NB4 (cell line): ENCODE measurements at regions not wholly inside any gene's neighbourhood (a gene's known extent, or its start where the extent isn't known, plus 50 kb on each side); places are given as distances from the start of the nearest gene placed in this dataset.
A peak's percentile ranks its signal among the peaks of the same experiment; 100 is the strongest.

Experiments used
- DNase-seq: peaks from one replicate; pipeline ENCODE4 v3.0.0; 2010; ENCODE audit warnings: low read depth
- H3K4me3 ChIP-seq: one replicate; pipeline ENCODE4 v1.5.1; 2011; ENCODE audit warnings: mild to moderate bottlenecking, low read depth, low read length, moderate library complexity
- MYC ChIP-seq: IDR thresholded peaks from 2 replicates; pipeline ENCODE4 v1.6.1; 2011; ENCODE audit warnings: low read depth, low read length
- POLR2A ChIP-seq: IDR thresholded peaks from 2 replicates; pipeline ENCODE4 v1.6.1; 2011; ENCODE audit warnings: mild to moderate bottlenecking; ENCODE audit not compliant: insufficient read length; ENCODE audit errors: extremely low read depth
- TF ChIP-seq, protein P1 (sequence below): IDR thresholded peaks from 2 replicates; pipeline ENCODE4 v1.6.1; 2011; ENCODE audit warnings: low read depth, low read length
- TF ChIP-seq, protein P2 (sequence below): IDR thresholded peaks from one replicate; pipeline ENCODE4 v1.5.1; 2012; ENCODE audit warnings: low read depth, low read length

DNA sequence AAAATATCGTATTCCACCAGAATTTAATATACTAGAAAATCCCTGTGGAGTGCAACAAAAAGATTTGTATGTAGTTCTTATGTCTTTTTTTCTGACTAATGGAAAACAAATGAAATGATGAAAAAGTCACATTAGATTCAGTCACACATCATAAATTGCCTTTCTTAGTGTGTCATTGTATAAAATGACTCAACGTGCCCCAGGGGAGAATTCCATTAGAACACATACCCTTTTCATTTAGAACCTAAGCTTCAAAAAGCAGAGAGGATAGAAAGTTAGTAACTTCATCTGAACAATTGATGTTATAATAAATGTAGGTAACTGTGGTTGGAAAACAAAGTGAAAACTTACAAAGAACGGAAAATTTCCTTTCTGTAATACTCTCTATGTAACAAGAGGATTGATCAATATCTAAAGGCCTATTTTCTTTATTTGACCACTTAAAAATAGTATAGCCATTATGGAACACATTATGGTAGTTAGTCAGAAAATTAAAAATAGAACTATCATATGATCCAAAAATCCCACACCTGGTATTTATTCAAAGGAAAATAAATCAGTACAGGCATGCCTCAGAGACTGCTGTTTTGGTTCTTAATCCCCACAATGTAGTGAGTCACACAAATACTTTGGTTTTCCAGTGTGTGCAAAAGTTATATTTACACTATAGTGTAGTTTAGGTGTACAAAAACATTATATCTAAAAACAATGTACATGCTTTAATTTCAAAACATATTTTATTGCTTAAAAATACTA is 1016.1 kb downstream of the KCNT2 start:
- H3K4me3 ChIP-seq: no peak overlapping the region
- DNase-seq: no peak
- TF ChIP-seq, protein P1, sequence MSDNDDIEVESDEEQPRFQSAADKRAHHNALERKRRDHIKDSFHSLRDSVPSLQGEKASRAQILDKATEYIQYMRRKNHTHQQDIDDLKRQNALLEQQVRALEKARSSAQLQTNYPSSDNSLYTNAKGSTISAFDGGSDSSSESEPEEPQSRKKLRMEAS: no peak
- TF ChIP-seq, protein P2, sequence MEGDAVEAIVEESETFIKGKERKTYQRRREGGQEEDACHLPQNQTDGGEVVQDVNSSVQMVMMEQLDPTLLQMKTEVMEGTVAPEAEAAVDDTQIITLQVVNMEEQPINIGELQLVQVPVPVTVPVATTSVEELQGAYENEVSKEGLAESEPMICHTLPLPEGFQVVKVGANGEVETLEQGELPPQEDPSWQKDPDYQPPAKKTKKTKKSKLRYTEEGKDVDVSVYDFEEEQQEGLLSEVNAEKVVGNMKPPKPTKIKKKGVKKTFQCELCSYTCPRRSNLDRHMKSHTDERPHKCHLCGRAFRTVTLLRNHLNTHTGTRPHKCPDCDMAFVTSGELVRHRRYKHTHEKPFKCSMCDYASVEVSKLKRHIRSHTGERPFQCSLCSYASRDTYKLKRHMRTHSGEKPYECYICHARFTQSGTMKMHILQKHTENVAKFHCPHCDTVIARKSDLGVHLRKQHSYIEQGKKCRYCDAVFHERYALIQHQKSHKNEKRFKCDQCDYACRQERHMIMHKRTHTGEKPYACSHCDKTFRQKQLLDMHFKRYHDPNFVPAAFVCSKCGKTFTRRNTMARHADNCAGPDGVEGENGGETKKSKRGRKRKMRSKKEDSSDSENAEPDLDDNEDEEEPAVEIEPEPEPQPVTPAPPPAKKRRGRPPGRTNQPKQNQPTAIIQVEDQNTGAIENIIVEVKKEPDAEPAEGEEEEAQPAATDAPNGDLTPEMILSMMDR: no peak
- TF ChIP-seq MYC: no peak
- no peak for TF ChIP-seq POLR2A

DNA sequence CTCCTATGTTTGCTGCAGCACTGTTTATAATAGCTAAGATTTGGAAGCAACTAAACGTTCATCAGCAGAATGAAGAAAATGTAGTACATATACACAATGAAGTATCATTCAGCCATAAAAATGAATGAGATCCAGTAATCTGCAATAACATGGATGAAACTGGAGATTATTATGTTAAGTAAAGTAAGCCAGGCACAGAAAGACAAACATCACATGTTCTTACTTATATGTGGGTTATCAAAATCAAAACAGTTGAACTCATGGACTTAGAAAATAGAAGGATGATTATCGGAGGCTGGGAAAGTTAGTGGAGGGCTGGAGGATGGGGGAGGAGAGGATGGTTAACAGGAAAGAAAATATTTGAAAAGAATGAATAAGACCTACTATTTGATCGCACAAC is 1017.6 kb downstream of the KCNT2 start:
- no peak for DNase-seq

DNA sequence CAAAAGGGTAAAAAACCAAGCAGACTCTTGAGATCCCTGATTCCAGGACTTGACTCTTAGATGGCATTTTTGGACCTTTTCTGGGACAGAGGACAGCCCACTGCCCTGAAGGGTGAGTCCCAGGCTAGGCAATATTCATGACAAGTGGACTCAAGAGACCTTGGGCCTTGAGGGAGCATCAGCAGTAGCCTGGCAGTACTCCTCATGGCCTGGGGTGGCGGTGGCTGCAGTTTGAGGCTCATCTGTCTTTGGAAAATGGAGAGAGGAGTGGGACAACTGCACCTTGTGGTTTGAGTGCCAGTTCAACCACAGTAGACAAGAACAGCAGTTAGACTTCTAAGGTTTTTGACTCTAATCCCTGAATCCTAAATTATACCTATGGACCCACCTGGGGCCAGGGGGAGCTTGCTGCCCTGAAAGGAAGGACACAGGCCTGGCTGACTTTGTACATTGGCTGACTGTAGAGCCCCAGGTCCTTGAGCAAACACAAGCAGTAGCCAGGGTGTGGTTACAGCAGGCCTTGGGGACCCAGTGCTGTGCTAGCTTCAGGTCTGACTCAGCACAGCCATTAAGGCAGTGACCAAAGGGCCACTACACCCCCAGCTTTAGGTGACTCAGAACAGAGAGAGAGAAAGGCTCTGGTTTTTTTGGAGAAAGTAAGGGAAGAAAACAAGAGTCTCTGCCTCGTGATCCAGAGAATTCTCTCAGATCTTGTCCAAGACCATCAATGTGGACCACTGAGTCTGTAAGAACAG is 1023.2 kb downstream of the KCNT2 start:
- H3K4me3 ChIP-seq: no peak overlapping the region
- TF ChIP-seq MYC: no peak
- TF ChIP-seq, protein P1: no peak
- no peak for TF ChIP-seq POLR2A
- TF ChIP-seq, protein P2: no peak
- DNase-seq: no peak

More for the DNA sequence above, 1017.6 kb downstream of the KCNT2 start:
- no peak for TF ChIP-seq POLR2A
- TF ChIP-seq MYC: no peak
- TF ChIP-seq, protein P2: no peak
- TF ChIP-seq, protein P1: no peak
- H3K4me3 ChIP-seq: no peak overlapping the region

DNA sequence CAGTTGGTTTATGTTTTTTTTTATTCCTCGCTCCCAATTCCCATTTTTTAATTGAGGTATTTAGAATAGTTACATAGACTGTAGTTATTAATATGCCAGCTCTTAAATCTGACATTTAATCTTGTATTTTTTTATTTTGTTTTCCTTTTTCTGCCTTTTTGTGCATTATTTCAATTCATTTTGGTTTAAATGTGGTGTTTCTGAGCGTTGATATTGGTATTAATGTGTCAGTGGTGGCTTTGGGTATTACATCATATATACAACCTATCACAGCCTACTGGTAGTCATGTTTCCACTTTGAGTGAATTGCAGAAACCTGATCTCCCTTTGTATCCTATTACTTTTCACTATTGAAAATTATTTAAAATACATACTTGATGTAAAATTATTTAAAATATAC is 1027.3 kb downstream of the KCNT2 start:
- peak; percentile 1 for DNase-seq
- no peak for TF ChIP-seq MYC
- TF ChIP-seq POLR2A: no peak
- TF ChIP-seq, protein P1: no peak
- TF ChIP-seq, protein P2: no peak

DNA sequence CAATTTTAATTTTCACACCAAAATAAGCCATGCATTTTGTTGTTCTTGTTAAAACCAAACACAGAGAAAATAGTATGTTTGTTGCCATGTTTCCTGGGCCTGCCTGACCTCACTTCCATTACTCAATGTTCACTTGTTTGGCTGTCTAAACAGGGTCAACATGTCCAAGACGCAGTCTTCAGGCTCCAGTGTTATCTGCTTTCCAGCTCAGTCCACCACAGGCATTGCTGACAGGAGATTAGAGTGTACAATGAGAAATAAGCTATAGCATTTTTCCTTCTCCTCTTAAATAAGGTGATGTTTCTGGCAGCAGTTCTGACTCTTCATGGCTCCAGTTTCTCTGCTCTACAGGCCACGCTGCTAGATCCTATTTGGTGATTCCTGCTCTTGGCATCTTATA is 1030.5 kb downstream of the KCNT2 start:
- no peak overlapping the region for H3K4me3 ChIP-seq
- DNase-seq: no peak
- TF ChIP-seq POLR2A: no peak
- TF ChIP-seq, protein P1: no peak
- TF ChIP-seq, protein P2: no peak
- no peak for TF ChIP-seq MYC

More for the DNA sequence above, 1027.3 kb downstream of the KCNT2 start:
- no peak overlapping the region for H3K4me3 ChIP-seq
